Activated naive CD8-positive, alpha-beta T cell treated with anti-CD3 and anti-CD28 coated beads for 36 hours (primary cell): ENCODE measurements at regions not wholly inside any gene's neighbourhood (a gene's known extent, or its start where the extent isn't known, plus 50 kb on each side); places are given as distances from the start of the nearest gene placed in this dataset.

Experiments
- DNase-seq: peaks from one replicate; pipeline ENCODE4 v3.0.0; 2021
- H3K27ac Mint-ChIP-seq: one replicate; pipeline ENCODE4 v1.8.0; 2022; ENCODE audit warnings: mild to moderate bottlenecking, moderate library complexity, mixed read lengths
- H3K27me3 Mint-ChIP-seq: one replicate; pipeline ENCODE4 v1.8.0; 2022; ENCODE audit warnings: mild to moderate bottlenecking, mixed read lengths
- H3K36me3 Mint-ChIP-seq: one replicate; pipeline ENCODE4 v1.8.0; 2021; ENCODE audit warnings: mild to moderate bottlenecking, mixed read lengths
- H3K4me1 Mint-ChIP-seq: one replicate; pipeline ENCODE4 v1.8.0; 2021; ENCODE audit warnings: mixed read lengths
- H3K4me3 Mint-ChIP-seq: one replicate; pipeline ENCODE4 v1.8.0; 2022; ENCODE audit warnings: mild to moderate bottlenecking, moderate library complexity, mixed read lengths
- H3K9me3 Mint-ChIP-seq: one replicate; pipeline ENCODE4 v1.8.0; 2022; ENCODE audit warnings: mixed read lengths

DNA sequence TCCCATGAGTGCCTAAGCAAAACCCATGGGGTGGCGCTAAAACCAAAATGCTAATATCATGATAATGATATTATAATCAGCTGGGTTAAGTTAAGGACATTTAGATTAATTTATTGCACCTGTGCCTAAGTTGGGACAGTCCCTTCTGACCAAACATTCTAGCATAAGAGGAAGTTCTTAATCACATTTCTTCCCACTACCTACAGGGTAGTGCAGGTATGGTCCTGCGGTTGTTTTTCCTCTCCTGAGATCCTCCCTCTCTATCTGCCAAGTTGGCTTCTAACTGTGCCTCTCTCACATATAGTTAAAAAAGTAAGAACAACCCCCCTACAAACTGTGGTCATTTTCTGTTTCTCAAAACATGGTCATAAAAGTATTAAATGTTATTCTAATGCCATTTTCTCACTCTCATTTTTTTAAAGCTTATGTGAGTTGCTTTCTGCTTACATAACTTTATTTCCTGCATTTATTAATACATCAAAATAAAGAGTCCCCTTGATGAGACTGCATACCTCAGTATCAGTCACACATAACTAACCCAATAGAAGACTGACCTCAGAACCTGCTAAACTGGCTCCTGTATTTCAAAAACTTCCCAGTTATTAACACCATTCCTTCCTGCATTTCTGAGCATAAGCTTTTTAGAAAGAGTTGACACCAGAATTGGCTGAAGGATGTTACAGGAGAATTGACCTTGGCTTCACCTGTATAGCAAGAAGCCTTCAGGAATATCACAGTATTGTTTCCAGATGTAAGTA is 1332.5 kb downstream of the FSTL5 start:
- Mint-ChIP-seq H3K27ac (no peak overlapping the region), H3K27me3 (no peaks in the 10 kb centered on the region), H3K9me3 (peaks cover 2% of the 10 kb centered on the region), H3K4me3 (no peak overlapping the region), H3K36me3 (no peaks in the 10 kb centered on the region), H3K4me1 (no peaks in the 10 kb centered on the region)
- DNase-seq = no peak

DNA sequence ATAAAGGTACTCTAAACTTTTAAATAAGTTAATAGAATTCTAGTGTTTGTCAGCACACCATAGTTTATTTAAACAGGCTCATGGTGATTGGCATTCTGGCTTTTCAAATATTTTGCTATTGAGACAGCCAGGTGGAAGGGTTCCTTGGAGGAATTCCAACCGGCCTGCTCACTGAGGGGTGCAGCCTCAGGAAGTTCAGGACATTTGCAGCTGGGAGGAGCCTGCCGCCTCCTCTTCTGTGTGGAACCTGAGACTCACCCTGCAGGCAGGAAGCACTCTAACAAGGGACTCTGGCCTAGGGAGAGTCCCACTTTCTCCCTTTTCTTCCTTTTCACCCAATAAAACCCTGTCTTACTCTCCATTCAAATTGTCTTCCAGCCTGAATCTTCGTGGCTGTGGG is 1328.0 kb downstream of the FSTL5 start:
- no peaks in the 10 kb centered on the region for H3K36me3 Mint-ChIP-seq
- no peaks in the 10 kb centered on the region for H3K27me3 Mint-ChIP-seq
- no peak overlapping the region for H3K27ac Mint-ChIP-seq
- H3K4me1 Mint-ChIP-seq = no peaks in the 10 kb centered on the region
- DNase-seq = no peak
- H3K4me3 Mint-ChIP-seq = no peak overlapping the region
- peaks cover 1% of the 10 kb centered on the region for H3K9me3 Mint-ChIP-seq

DNA sequence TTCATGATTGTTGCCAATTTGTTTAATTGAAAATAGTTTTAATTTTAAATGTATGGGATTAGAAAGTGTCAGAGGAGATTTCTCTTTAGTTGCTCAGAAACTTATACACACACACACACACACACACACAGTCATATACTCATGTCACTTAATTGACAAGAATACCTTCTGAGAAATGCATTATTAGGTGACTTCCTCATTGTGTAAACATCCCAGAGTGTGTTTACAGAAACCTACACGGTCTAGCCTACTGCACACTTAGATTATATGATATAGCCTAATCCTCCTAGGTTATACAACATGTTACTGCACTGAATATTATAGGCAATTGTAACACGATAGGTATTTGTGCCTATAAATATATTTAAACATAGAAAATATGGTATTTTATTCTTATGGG is 1327.4 kb downstream of the FSTL5 start:
- Mint-ChIP-seq H3K27ac (no peak overlapping the region), H3K27me3 (no peaks in the 10 kb centered on the region), H3K36me3 (no peaks in the 10 kb centered on the region), H3K4me3 (no peak overlapping the region), H3K4me1 (no peaks in the 10 kb centered on the region), H3K9me3 (peaks cover 1% of the 10 kb centered on the region)
- DNase-seq = no peak

DNA sequence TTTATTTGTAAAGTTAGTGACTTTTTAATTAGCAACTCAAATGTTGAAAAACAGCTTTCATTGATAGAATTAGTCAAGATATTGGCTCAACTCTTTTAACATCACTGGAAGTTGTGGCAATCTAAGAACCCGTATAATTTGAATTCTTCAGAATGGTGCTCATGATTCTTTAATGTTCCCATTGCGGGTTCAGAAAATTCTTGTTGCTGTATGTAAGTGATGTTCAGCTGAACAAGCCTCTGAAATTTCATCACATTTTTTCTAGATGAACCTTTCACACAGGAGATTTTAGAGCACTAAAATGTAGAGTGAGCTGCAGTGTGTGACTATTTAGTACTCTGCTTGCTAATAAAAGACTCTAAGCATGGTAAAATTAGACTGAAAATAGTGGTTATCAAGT is 1317.7 kb downstream of the FSTL5 start:
- Mint-ChIP-seq H3K9me3 (peaks cover 3% of the 10 kb centered on the region), H3K27me3 (no peaks in the 10 kb centered on the region), H3K36me3 (no peaks in the 10 kb centered on the region)

DNA sequence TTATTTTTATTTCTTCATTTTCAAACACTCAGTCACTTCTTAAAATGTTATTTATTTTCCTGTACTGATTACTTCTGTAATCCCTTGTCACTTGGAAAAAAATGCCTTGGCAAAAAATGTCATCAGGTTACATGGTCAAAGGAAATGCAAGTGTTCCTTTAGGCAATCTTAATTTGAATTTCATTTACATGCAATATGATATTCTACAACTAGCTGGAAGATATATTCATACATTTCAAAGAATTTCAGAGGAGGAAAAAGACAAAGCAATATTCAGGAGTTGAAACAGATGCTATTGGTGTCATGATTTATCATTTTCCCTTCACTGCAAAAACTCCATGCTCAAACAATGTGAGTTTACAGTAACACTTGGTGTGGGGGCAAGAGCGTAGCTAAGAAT is 1316.6 kb downstream of the FSTL5 start:
- Mint-ChIP-seq H3K27me3 (no peaks in the 10 kb centered on the region), H3K4me3 (no peak overlapping the region), H3K36me3 (no peaks in the 10 kb centered on the region), H3K4me1 (no peaks in the 10 kb centered on the region), H3K9me3 (peaks cover 3% of the 10 kb centered on the region), H3K27ac (no peak overlapping the region)
- no peak for DNase-seq

More for the DNA sequence above, 1317.7 kb downstream of the FSTL5 start:
- no peaks in the 10 kb centered on the region for H3K4me1 Mint-ChIP-seq
- no peak overlapping the region for H3K27ac Mint-ChIP-seq
- no peak for DNase-seq
- no peak overlapping the region for H3K4me3 Mint-ChIP-seq

DNA sequence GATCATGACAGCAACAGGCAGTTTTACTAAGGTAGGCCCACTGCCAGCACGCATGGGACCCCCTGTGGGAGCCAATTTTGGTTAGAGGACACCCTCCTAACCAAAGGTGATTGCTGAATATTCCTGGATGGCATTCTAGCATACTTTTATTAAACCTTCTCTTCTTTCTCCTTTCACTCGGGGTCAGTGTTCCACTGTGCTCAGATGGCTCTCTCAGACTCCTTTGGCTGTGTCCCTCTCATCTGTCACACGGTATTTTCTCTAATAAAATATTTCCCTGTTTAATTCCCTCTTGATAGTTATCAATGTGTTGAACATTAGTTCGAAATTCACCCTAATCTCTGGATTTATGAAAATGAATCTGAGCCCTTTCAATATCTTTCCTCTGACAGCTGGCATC is 1315.3 kb downstream of the FSTL5 start:
- Mint-ChIP-seq H3K27ac (no peak overlapping the region), H3K36me3 (no peaks in the 10 kb centered on the region), H3K9me3 (peaks cover 3% of the 10 kb centered on the region), H3K27me3 (no peaks in the 10 kb centered on the region), H3K4me3 (no peak overlapping the region), H3K4me1 (no peaks in the 10 kb centered on the region)
- no peak for DNase-seq

DNA sequence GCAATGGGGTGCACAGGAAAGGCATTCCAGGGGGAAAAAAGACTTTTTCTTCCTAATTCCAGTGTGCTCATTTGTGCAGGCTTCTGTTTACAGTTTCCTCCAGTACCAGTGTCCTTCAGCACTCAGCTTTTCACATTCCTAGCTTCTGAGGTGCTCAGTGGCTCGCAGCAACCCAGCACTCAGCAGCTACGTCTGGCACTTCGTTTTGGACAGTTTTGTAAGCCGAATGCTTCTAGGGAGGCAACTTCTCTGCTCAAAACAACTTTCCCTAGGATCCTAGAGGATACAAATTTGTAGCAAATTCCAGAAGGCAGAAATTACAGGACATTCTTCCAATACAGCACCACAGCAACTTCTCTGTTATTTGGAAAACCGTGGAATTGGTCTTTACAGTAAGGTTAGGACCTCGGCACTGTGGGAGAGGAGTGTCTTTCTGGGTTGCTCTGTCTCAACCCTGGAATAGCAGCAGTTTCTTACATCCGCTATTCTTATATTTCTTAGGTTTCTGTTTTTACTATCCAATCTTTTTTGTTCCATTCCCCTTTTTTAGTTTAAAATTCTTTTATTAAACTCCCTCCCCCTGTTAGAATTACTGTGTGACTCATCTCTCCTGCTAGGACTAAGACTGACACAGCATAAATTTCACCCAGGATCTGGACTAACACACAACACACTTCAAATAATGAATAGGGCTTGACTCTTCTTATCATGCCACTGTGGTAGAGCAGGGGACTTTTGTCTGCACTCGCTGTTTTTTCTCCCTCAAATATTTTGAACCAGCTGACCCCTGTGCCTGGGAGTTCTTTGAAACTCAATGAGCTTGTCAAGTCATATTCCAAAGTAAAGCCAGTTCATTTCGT is 1314.7 kb downstream of the FSTL5 start:
- no peak overlapping the region for H3K27ac Mint-ChIP-seq
- H3K9me3 Mint-ChIP-seq = peaks cover 3% of the 10 kb centered on the region
- no peak overlapping the region for H3K4me3 Mint-ChIP-seq
- H3K36me3 Mint-ChIP-seq = no peaks in the 10 kb centered on the region
- H3K27me3 Mint-ChIP-seq = no peaks in the 10 kb centered on the region
- no peak for DNase-seq
- no peaks in the 10 kb centered on the region for H3K4me1 Mint-ChIP-seq

DNA sequence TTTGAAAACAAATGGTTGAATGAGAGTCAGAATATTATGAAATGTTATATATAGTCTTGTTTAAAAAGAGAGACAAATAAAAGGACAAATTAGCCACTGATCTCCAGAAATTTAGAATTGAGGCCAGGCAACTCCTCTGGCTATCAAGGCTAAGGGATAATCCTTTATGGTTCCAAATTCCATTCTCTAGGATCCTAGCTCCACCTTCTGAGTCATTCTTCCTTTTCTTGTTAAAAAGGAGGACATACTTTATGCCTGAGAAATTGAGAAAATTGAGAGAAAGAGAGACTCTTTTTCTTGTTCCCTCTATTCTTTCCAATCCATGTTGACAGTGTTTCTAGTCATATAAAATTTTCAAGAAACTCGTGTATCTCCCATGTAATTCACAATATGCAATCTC is 1299.5 kb downstream of the FSTL5 start:
- no peak overlapping the region for H3K4me3 Mint-ChIP-seq
- DNase-seq = no peak
- no peaks in the 10 kb centered on the region for H3K27me3 Mint-ChIP-seq
- H3K36me3 Mint-ChIP-seq = no peaks in the 10 kb centered on the region
- H3K4me1 Mint-ChIP-seq = no peaks in the 10 kb centered on the region
- H3K27ac Mint-ChIP-seq = no peak overlapping the region
- H3K9me3 Mint-ChIP-seq = peaks cover 5% of the 10 kb centered on the region

DNA sequence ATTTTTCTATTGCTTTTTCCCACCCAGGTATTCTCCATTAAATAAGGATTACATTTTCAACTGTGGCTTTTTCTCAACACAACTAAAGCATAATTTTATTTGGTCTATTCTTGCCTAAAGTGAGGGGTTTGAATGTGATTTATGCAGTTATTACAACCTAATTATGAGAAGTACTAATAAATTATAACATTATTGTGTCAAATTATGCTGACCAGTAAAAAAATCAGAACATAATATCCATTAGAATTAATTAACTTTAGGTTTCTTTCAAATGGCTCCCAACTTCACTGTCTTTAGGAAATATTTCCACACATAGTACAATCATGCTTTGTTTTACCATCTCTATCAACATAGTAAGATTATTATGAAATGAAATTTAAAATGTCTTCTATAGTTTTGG is 1293.9 kb downstream of the FSTL5 start:
- H3K4me3 Mint-ChIP-seq = no peak overlapping the region

DNA sequence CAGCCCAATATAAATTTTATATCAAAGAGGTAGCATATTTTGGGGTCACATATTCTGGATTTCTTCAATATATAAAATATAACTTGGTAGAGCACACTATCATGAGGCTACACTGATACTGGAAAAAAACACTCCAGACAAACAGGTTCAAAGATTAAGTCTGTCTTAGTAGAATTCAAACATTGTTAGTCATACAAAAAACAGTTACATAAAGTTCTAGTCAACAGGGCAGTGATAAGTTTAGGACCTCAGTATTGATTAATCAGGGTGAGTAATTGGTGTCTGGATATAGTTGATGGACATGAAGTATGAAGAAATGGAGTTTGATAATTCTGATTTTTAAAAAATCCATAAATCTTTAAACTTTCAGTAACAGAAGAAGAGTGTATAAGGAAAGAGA is 1291.3 kb downstream of the FSTL5 start:
- no peak for DNase-seq
- H3K27ac Mint-ChIP-seq = no peak overlapping the region
- no peaks in the 10 kb centered on the region for H3K27me3 Mint-ChIP-seq
- no peaks in the 10 kb centered on the region for H3K4me1 Mint-ChIP-seq
- no peak overlapping the region for H3K4me3 Mint-ChIP-seq
- H3K9me3 Mint-ChIP-seq = peaks cover 2% of the 10 kb centered on the region
- H3K36me3 Mint-ChIP-seq = no peaks in the 10 kb centered on the region

More for the DNA sequence above, 1293.9 kb downstream of the FSTL5 start:
- no peak for DNase-seq
- Mint-ChIP-seq H3K27ac (no peak overlapping the region), H3K4me1 (no peaks in the 10 kb centered on the region), H3K36me3 (no peaks in the 10 kb centered on the region), H3K9me3 (no peaks in the 10 kb centered on the region), H3K27me3 (no peaks in the 10 kb centered on the region)

DNA sequence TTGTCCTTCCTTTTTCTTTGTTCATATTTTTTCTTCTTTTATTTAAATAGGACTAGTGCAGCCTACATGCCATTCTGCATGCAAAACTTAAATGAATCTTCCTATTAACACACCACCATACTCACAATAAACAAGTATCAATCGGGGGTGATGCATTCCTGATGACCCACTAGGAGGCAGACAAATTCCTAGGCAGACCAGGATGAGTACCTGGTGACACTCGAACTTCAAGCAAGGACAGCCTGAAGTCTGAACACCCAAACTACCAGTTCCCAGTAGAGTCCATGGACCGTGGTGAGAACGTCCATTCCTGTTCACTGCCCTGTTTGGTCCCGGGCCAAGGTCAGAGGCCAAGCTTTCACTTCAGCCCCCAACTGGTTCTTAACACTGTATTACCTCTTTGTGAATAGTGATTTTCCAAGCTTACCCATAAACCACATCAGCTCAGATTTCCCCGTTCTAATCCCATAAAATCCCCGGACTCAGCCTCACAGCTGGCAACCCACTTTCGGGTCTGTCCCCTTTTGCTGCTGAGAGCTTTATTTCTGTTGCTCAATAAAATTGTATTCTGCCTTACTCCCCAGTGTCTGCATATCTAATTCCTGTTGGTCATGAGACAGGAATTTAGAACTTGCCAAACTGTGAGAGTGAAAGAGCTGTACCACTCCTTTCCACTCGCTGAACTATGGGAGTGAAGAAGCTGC is 1286.6 kb downstream of the FSTL5 start:
- Mint-ChIP-seq H3K9me3 (peaks cover 7% of the 10 kb centered on the region), H3K36me3 (no peaks in the 10 kb centered on the region), H3K4me1 (no peaks in the 10 kb centered on the region), H3K27me3 (no peaks in the 10 kb centered on the region), H3K27ac (no peak overlapping the region), H3K4me3 (no peak overlapping the region)
- no peak for DNase-seq

DNA sequence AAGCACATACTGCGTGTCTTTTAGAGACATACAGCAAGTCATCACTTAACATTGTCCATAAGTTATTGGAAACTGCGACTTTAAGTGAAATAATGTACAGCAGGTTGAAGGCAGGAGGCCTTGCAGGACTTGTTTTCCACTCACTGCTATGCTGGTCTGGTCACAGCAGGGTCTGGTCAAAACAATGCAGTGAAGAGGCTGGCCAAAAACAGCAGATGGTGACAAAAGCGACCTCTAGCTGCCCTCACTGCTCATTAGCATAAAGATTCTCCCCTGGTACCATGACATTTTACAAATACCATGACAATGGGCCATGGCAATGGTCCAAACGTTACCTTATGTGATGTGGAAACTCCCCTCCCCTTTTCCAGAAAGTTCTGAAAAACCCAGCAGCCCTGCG is 1283.6 kb downstream of the FSTL5 start:
- H3K9me3 Mint-ChIP-seq = peaks cover 9% of the 10 kb centered on the region
- H3K4me1 Mint-ChIP-seq = no peaks in the 10 kb centered on the region
- no peaks in the 10 kb centered on the region for H3K27me3 Mint-ChIP-seq
- DNase-seq = no peak
- H3K36me3 Mint-ChIP-seq = no peaks in the 10 kb centered on the region
- no peak overlapping the region for H3K4me3 Mint-ChIP-seq
- H3K27ac Mint-ChIP-seq = no peak overlapping the region

DNA sequence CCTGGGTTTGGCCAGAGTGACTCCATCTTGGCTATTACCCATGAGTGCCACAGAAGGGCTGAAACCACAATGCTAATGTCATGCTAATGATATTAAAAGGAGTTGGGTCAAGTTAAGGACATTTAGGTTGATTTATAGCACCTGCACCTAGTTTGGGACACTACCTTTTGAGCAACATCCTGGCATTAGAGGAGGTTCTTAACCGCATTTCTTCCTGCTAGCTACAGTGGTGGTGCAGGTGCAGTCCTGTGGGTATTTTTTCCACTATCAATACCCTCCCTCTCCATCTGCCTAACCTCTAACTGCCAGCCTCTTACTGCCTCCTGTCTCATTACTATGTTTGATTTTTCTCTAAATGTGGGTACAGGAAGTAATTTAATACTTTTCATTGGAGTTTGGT is 1276.1 kb downstream of the FSTL5 start:
- Mint-ChIP-seq H3K27me3 (no peaks in the 10 kb centered on the region), H3K4me1 (no peaks in the 10 kb centered on the region), H3K27ac (no peak overlapping the region), H3K9me3 (peaks cover 3% of the 10 kb centered on the region), H3K36me3 (no peaks in the 10 kb centered on the region), H3K4me3 (no peak overlapping the region)
- no peak for DNase-seq

DNA sequence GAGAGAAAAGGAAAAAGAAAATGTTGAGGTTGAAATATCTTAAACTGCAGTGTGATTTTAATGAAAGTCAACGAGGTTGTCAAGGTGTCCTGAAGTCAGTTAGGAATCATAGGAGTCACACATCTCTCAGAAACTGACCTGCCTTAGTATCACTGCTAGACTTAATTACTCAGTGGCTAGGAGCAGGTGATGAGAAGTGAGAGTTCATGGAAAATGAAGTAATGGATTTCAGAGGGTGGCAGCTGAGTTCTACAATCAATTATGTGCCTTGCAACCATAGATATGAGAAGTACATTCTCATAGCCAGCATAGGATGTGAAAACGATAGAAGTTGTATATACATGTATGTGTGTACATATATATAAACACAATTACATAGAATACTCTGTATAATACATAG is 1269.7 kb downstream of the FSTL5 start:
- peaks cover 3% of the 10 kb centered on the region for H3K9me3 Mint-ChIP-seq
- no peaks in the 10 kb centered on the region for H3K27me3 Mint-ChIP-seq
- H3K4me3 Mint-ChIP-seq = no peak overlapping the region
- no peaks in the 10 kb centered on the region for H3K36me3 Mint-ChIP-seq
- no peaks in the 10 kb centered on the region for H3K4me1 Mint-ChIP-seq
- no peak for DNase-seq
- no peak overlapping the region for H3K27ac Mint-ChIP-seq

DNA sequence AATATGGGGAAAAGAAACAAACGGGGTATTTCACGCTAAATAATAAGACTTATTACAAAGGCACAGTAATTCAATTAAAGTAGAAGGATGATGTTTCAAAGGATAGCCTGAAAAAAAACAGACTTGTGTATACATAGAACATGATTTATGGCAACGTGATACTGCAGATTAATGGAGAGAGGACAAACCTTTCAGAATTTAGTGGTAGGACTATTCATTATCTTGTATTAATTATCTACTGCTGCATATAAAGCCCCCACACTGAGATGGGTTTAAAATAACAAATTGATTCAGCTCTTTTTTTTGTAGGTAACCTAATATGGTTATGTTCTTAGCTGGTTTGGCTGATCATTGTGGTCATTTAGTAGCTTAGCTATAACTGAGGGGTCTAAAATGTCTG is 1269.0 kb downstream of the FSTL5 start:
- H3K27ac Mint-ChIP-seq = no peak overlapping the region
- H3K4me1 Mint-ChIP-seq = no peaks in the 10 kb centered on the region
- no peaks in the 10 kb centered on the region for H3K36me3 Mint-ChIP-seq
- H3K4me3 Mint-ChIP-seq = no peak overlapping the region
- peaks cover 3% of the 10 kb centered on the region for H3K9me3 Mint-ChIP-seq
- no peak for DNase-seq
- H3K27me3 Mint-ChIP-seq = no peaks in the 10 kb centered on the region
